Endodermal cell (in vitro differentiated cells): ENCODE measurements at regions not wholly inside any gene's neighbourhood (a gene's known extent, or its start where the extent isn't known, plus 50 kb on each side); places are given as distances from the start of the nearest gene placed in this dataset.

ENCODE experiments used
- DNase-seq: peaks from one replicate; pipeline ENCODE4 v3.0.0-alpha.2; 2017
- H3K27ac ChIP-seq: 2 replicates; pipeline ENCODE4 v1.5.1; 2013; ENCODE audit warnings: mild to moderate bottlenecking, low read depth, low read length, moderate library complexity
- H3K27me3 ChIP-seq: 2 replicates; pipeline ENCODE4 v1.6.1; 2013; ENCODE audit warnings: mild to moderate bottlenecking, low read length, moderate library complexity; ENCODE audit not compliant: insufficient read depth, control insufficient read depth, poor library complexity, severe bottlenecking
- H3K36me3 ChIP-seq: 2 replicates; pipeline ENCODE4 v1.7.0; 2013; ENCODE audit warnings: mild to moderate bottlenecking, low read length, moderate library complexity; ENCODE audit not compliant: control insufficient read depth, insufficient read depth
- H3K4me1 ChIP-seq: one replicate; pipeline ENCODE4 v1.7.0; 2013; ENCODE audit warnings: low read length; ENCODE audit not compliant: control insufficient read depth, insufficient read depth
- H3K4me3 ChIP-seq: 2 replicates; pipeline ENCODE4 v1.5.1; 2013; ENCODE audit warnings: mild to moderate bottlenecking, low read length, moderate library complexity
- H3K9ac ChIP-seq: 2 replicates; pipeline ENCODE4 v1.6.1; 2013; ENCODE audit warnings: mild to moderate bottlenecking, low read length, moderate library complexity; ENCODE audit not compliant: poor library complexity, severe bottlenecking; ENCODE audit errors: extremely low read depth
- H3K9me3 ChIP-seq: 2 replicates; pipeline ENCODE4 v1.6.1; 2013; ENCODE audit warnings: mild to moderate bottlenecking, low read length, moderate library complexity; ENCODE audit not compliant: control insufficient read depth
- H3K27ac Mint-ChIP-seq: 2 replicates; pipeline ENCODE4 v1.8.0; 2020; ENCODE audit warnings: mixed read lengths
- H3K27me3 Mint-ChIP-seq: 2 replicates; pipeline ENCODE4 v1.8.0; 2021; ENCODE audit warnings: mild to moderate bottlenecking, mixed read lengths; ENCODE audit not compliant: insufficient read depth
- H3K36me3 Mint-ChIP-seq: 2 replicates; pipeline ENCODE4 v1.8.0; 2020; ENCODE audit warnings: low read depth, mixed read lengths
- H3K4me1 Mint-ChIP-seq: 2 replicates; pipeline ENCODE4 v1.8.0; 2020; ENCODE audit warnings: mixed read lengths
- H3K4me3 Mint-ChIP-seq: 2 replicates; pipeline ENCODE4 v1.8.0; 2020; ENCODE audit warnings: mild to moderate bottlenecking, moderate library complexity, mixed read lengths
- H3K9me3 Mint-ChIP-seq: 2 replicates; pipeline ENCODE4 v1.8.0; 2020; ENCODE audit warnings: mild to moderate bottlenecking, mixed read lengths
- WGBS, 2 experiments: methylation state at CpG; one replicate each; pipeline versions ENCODE4 v1.1.5 to v1.1.7; 2013; ENCODE audit warnings: missing lambda C conversion rate in 2 of 2, mixed read lengths in 1 of 2; ENCODE audit not compliant: insufficient coverage in 1 of 2, insufficient read length in 1 of 2; 5-methylcytosine and 5-hydroxymethylcytosine counted together
- TF ChIP-seq, protein P1 (sequence below): fragments of 200-600 bp; sonication (generic); conservative IDR thresholded peaks from 2 replicates; pipeline ENCODE4 v1.5.0; 2021; ENCODE audit warnings: antibody characterized with exemption, mild to moderate bottlenecking

DNA sequence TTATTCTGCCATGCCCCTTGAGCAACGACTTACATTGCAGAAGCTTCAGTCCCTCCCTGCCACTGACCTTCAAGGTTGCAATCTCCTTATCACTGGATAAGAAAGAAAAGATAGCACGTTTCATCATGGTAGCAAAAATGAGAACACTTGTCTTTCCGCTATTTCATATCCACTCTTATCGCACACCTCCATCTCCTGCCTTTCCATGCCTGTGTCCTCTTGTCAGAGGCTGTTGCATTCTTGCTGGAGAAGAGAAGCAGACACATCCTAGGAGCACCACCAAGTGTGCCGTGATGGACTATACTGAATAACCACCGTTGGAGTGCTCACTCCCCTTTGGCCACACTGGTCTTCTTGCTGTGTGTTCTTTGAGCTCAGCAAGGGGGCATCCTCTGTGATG, 230.6 kb upstream of the IRX3 start:
- Mint-ChIP-seq H3K9me3 (peaks cover 8% of the 10 kb centered on the region), H3K4me1 (no peaks in the 10 kb centered on the region), H3K27ac (no peak overlapping the region), H3K27me3 (no peaks in the 10 kb centered on the region), H3K4me3 (no peak overlapping the region), H3K36me3 (no peaks in the 10 kb centered on the region)
- Histone ChIP-seq H3K27ac (no peak overlapping the region), H3K4me3 (no peak overlapping the region), H3K9me3 (no peaks in the 10 kb centered on the region), H3K36me3 (no peaks in the 10 kb centered on the region), H3K27me3 (no peaks in the 10 kb centered on the region), H3K9ac (no peak overlapping the region), H3K4me1 (no peaks in the 10 kb centered on the region)
- no peak for DNase-seq
- TF ChIP-seq, protein P1, sequence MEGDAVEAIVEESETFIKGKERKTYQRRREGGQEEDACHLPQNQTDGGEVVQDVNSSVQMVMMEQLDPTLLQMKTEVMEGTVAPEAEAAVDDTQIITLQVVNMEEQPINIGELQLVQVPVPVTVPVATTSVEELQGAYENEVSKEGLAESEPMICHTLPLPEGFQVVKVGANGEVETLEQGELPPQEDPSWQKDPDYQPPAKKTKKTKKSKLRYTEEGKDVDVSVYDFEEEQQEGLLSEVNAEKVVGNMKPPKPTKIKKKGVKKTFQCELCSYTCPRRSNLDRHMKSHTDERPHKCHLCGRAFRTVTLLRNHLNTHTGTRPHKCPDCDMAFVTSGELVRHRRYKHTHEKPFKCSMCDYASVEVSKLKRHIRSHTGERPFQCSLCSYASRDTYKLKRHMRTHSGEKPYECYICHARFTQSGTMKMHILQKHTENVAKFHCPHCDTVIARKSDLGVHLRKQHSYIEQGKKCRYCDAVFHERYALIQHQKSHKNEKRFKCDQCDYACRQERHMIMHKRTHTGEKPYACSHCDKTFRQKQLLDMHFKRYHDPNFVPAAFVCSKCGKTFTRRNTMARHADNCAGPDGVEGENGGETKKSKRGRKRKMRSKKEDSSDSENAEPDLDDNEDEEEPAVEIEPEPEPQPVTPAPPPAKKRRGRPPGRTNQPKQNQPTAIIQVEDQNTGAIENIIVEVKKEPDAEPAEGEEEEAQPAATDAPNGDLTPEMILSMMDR = no peak
- 67 to 71% methylated on average over 3 to 6 of the region's 6 CpGs for WGBS, 2 experiments

DNA sequence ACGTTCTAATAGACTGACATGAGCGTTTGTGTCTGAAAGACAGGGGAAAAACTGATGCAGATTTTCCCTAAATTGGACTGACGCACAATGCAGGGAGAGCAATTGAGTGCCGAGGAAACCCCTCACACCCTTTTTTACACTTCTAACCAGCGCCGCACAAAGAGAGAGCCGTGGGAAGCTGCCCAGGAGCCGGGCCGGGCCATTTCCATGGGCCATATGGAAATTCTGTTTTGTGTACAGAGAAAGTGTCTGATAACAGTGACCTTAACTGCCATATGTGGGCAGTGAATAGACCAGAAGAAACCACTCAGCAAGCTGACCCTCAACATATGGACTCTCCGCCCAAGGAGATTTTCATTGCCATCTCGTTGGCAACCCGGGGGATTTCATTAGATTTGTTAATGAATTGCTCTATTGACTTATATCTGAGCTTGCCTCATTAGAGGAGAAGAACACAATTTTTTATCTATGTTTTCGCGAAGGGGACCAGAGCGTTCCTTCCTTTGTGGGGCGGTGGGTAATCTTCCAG, 225.9 kb upstream of the IRX3 start:
- Mint-ChIP-seq H3K9me3 (peaks cover 2% of the 10 kb centered on the region), H3K27me3 (no peaks in the 10 kb centered on the region), H3K4me3 (no peak overlapping the region), H3K4me1 (peaks cover 8% of the 10 kb centered on the region), H3K27ac (no peak overlapping the region), H3K36me3 (no peaks in the 10 kb centered on the region)
- H3K27me3 ChIP-seq = no peaks in the 10 kb centered on the region
- TF ChIP-seq, protein P1 = no peak
- no peaks in the 10 kb centered on the region for H3K9me3 ChIP-seq
- no peak for DNase-seq
- H3K4me1 ChIP-seq = no peaks in the 10 kb centered on the region
- no peak overlapping the region for H3K4me3 ChIP-seq
- H3K36me3 ChIP-seq = no peaks in the 10 kb centered on the region
- H3K27ac ChIP-seq = peak overlapping the region; percentile 86
- no peak overlapping the region for H3K9ac ChIP-seq
- 91 to 93% methylated on average over 10 to 16 of the region's 16 CpGs for WGBS, 2 experiments

DNA sequence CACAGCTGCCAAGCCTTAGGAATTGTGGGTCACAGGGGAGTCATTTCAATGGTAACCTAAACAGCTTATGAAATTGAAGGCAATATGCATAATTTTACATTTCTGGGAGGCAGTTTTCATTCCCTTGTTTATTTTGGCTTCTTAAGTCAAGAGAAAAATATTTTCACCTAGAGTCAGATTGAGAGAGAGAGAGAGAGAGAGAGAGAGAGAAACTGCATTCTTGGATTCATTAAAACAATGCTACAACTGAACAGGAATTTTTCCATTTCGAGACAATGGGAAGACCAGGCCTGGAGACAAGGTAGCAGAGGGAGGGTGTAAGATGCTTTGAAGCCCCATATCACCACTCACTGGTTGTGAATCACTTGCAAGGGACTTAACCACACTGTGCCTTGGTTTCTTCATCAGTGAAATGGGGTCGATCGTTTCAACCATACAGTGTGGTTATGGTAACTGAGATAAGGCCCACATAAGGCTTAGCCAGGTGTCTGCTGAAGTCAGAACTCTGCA, 224.7 kb upstream of the IRX3 start:
- no peaks in the 10 kb centered on the region for H3K36me3 Mint-ChIP-seq
- no peaks in the 10 kb centered on the region for H3K27me3 ChIP-seq
- H3K4me1 Mint-ChIP-seq = peaks cover 16% of the 10 kb centered on the region
- H3K27ac ChIP-seq = peak overlapping the region; percentile 86
- no peaks in the 10 kb centered on the region for H3K9me3 ChIP-seq
- 98 to 100% methylated on average over 3 of the region's 3 CpGs for WGBS, 2 experiments
- H3K9ac ChIP-seq = no peak overlapping the region
- H3K9me3 Mint-ChIP-seq = peaks cover under 1% of the 10 kb centered on the region
- H3K4me3 ChIP-seq = no peak overlapping the region
- no peaks in the 10 kb centered on the region for H3K27me3 Mint-ChIP-seq
- H3K27ac Mint-ChIP-seq = no peak overlapping the region
- peaks cover 2% of the 10 kb centered on the region for H3K4me1 ChIP-seq
- no peak for DNase-seq
- TF ChIP-seq, protein P1 = no peak
- H3K4me3 Mint-ChIP-seq = no peak overlapping the region
- H3K36me3 ChIP-seq = no peaks in the 10 kb centered on the region
